GM19025 (cell line): ENCODE measurements at regions not wholly inside any gene's neighbourhood (a gene's known extent, or its start where the extent isn't known, plus 50 kb on each side); places are given as distances from the start of the nearest gene placed in this dataset.

ENCODE experiments used
- ATAC-seq: cut with Tn5 transposase; IDR thresholded peaks from one replicate; pipeline ENCODE4 v1.9.1; 2021; ENCODE audit warnings: mild to moderate bottlenecking, low read depth, moderate library complexity; ENCODE audit not compliant: unreplicated experiment

DNA sequence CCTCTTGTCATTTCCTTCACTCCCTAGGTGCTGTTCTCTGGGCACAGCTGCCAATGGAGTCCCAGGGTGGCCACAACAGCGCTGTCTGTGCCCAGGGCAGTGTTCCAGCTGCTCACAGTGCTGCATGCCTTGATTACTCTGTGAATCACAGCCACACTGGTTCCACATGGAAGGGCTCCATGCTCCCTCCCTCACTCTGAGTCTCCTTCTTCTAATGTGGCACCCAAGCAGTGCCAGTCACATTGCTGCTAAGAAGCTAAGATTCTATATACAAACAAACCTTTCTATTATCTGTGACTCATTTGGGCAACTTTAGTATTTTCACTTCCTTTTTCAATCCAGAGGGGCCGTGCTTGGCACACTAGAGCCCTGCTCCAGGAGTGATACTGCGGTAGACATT lies 248.7 kb downstream of the TDRD3 start:
- ATAC-seq: peak; percentile 53

DNA sequence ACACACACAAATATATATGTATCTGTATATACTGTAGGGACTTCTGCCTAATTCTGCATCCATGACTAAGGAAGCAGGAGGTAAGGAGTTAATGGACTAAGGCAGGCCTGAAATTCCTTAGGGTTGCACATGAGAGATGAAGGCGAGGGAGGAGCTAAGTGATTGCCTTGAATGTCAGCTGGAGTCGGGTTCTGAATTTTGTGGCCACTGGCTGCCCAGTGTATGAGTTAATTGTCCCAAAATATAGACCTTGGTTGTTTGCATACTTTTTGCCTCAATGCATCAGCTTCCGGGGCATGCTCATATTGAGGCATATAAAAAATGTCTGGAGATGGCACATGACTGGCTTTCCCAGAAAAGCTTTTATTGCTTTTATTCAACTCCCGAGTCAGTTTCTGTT lies 245.5 kb downstream of the TDRD3 start:
- ATAC-seq: no peak

DNA sequence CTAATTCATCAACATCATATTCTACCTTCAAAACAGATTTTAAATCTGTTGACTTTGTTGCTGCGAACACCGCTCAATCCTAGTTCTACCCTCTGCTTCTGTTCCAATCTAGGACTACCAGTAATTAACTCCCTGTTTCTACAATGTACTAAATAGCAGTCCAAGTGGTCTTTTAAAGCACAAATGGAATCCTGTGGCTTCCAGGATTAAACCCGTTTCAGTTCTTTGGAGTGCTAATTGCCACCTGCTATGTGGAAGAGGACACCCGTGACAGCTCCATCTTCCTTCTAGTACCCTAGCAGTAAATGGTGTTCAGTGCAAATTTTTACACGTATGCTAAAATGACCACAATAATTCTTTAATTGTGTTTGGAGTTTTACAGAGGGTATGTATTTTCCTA lies 232.1 kb downstream of the TDRD3 start:
- no peak for ATAC-seq

DNA sequence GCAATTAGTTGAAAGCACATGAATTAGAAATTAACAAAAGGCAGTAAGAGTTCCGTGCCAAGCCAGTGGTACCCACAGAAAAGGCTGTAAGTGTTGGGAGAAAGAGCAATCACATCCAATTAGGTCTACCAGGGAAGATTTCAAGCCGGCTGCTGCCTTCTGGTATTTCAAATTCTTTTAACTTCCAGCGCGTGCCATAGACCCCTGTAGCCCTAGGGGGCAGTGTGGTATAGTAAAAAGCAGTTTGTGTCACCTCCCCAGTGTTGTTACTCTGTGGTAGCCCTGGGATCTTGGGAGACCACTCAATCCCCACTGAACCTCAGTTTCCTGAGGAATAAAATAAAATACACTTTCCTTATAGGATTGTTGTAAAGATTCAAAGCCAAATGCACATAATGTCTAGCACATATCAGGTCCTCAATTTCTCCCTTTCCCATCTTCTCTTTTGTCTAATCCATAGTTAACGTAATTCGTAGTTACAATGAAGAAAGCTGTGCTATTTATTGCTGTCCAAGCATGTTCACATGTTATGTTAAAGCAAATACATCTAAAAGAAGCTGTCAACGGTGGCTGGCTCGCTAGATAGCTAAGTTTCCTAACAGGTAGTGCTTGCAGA lies 230.2 kb downstream of the TDRD3 start:
- no peak for ATAC-seq
